ENCODE measurements at regions not wholly inside any gene's neighbourhood (a gene's known extent, or its start where the extent isn't known, plus 50 kb on each side); places are given as distances from the start of the nearest gene placed in this dataset.

GRCh38 chr4:101711590-101712260, 78.8 kb upstream of the BANK1 start:
- no peak overlapping the region for H3K27ac ChIP-seq (ENCODE audit: low read length)
- H3K79me2 ChIP-seq (replicated peaks; ENCODE audit: insufficient read depth, low read length), result no peaks in the 10 kb centered on the region
- TF ChIP-seq MXI1 (conservative IDR thresholded peaks at IDR 0.05; ENCODE audit: poor library complexity, severe bottlenecking) (no peak), RAD21 (conservative IDR thresholded peaks at IDR 0.05) (no peak), CTCF (IDR thresholded peaks at IDR 0.05; ENCODE audit: poor library complexity, severe bottlenecking) (no peak), EP300 (conservative IDR thresholded peaks at IDR 0.05; ENCODE audit: poor library complexity, severe bottlenecking) (peak; percentile 28)
- TF ChIP-seq, protein P1, sequence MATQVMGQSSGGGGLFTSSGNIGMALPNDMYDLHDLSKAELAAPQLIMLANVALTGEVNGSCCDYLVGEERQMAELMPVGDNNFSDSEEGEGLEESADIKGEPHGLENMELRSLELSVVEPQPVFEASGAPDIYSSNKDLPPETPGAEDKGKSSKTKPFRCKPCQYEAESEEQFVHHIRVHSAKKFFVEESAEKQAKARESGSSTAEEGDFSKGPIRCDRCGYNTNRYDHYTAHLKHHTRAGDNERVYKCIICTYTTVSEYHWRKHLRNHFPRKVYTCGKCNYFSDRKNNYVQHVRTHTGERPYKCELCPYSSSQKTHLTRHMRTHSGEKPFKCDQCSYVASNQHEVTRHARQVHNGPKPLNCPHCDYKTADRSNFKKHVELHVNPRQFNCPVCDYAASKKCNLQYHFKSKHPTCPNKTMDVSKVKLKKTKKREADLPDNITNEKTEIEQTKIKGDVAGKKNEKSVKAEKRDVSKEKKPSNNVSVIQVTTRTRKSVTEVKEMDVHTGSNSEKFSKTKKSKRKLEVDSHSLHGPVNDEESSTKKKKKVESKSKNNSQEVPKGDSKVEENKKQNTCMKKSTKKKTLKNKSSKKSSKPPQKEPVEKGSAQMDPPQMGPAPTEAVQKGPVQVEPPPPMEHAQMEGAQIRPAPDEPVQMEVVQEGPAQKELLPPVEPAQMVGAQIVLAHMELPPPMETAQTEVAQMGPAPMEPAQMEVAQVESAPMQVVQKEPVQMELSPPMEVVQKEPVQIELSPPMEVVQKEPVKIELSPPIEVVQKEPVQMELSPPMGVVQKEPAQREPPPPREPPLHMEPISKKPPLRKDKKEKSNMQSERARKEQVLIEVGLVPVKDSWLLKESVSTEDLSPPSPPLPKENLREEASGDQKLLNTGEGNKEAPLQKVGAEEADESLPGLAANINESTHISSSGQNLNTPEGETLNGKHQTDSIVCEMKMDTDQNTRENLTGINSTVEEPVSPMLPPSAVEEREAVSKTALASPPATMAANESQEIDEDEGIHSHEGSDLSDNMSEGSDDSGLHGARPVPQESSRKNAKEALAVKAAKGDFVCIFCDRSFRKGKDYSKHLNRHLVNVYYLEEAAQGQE (IDR thresholded peaks at IDR 0.05; ENCODE audit: borderline replicate concordance), result no peak
- H3K9me3 ChIP-seq (ENCODE audit: low read length), result peaks cover 7% of the 10 kb centered on the region
- no peak overlapping the region for H3K4me3 ChIP-seq (ENCODE audit: low read length)
- no peaks in the 10 kb centered on the region for H3K27me3 ChIP-seq (ENCODE audit: insufficient read depth, low read depth, low read length)
- no peak overlapping the region for H3K9ac ChIP-seq (ENCODE audit: low read length)
- H2AFZ ChIP-seq (ENCODE audit: low read depth, low read length), result no peak overlapping the region
- H3K4me2 ChIP-seq (ENCODE audit: low read length), result no peak overlapping the region
- no peaks in the 10 kb centered on the region for H3K9me2 ChIP-seq (ENCODE audit: insufficient read depth, low read length)
- no peaks in the 10 kb centered on the region for H4K20me1 ChIP-seq (ENCODE audit: insufficient read depth)
- peaks cover 5% of the 10 kb centered on the region for H3F3A ChIP-seq (ENCODE audit: insufficient read depth, low read length, poor library complexity, severe bottlenecking)
- no peaks in the 10 kb centered on the region for H3K36me3 ChIP-seq (ENCODE audit: insufficient read depth, low read length)

DNA sequence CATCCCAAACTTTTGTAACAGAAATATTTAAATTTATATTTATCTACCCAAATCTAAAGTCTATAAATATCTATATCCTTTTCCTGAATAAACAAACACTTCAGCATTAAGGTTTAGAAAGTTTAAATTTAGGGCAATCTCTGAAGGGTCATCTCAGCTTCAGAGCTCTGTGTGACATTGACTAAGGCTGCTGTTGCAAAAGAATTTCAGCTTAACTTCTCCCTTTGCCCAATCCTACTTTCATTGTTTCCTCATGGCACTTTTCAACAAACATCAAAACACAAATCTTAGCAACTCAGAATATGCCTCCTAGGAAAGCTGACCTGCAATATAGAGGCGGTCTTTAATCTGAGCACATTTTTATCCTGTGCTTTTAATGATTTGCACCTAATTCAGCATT, 79.7 kb upstream of the BANK1 start:
- no peaks in the 10 kb centered on the region for H3K36me3 ChIP-seq (ENCODE audit: insufficient read depth, low read length)
- no peak overlapping the region for H3K4me3 ChIP-seq (ENCODE audit: low read length)
- H3K27ac ChIP-seq (ENCODE audit: low read length), result no peak overlapping the region
- H3K9me2 ChIP-seq (ENCODE audit: insufficient read depth, low read length), result no peaks in the 10 kb centered on the region
- no peaks in the 10 kb centered on the region for H3K9me3 ChIP-seq (ENCODE audit: low read length)
- no peak overlapping the region for H2AFZ ChIP-seq (ENCODE audit: low read depth, low read length)
- H3F3A ChIP-seq (ENCODE audit: insufficient read depth, low read length, poor library complexity, severe bottlenecking), result peaks cover 5% of the 10 kb centered on the region
- no peak overlapping the region for H3K9ac ChIP-seq (ENCODE audit: low read length)
- no peaks in the 10 kb centered on the region for H3K27me3 ChIP-seq (ENCODE audit: insufficient read depth, low read depth, low read length)
- H3K79me2 ChIP-seq (replicated peaks; ENCODE audit: insufficient read depth, low read length), result no peaks in the 10 kb centered on the region
- no peaks in the 10 kb centered on the region for H4K20me1 ChIP-seq (ENCODE audit: insufficient read depth)
- TF ChIP-seq POLR2AphosphoS5 (IDR thresholded peaks at IDR 0.05) (no peak), CTCF (IDR thresholded peaks at IDR 0.05; ENCODE audit: poor library complexity, severe bottlenecking) (no peak), EP300 (conservative IDR thresholded peaks at IDR 0.05; ENCODE audit: poor library complexity, severe bottlenecking) (no peak), TAF1 (IDR thresholded peaks at IDR 0.05; ENCODE audit: low read depth) (no peak), SMC3 (conservative IDR thresholded peaks at IDR 0.05; ENCODE audit: poor library complexity) (no peak), RAD21 (conservative IDR thresholded peaks at IDR 0.05) (no peak), MXI1 (conservative IDR thresholded peaks at IDR 0.05; ENCODE audit: poor library complexity, severe bottlenecking) (no peak), EZH2 (IDR thresholded peaks at IDR 0.05; ENCODE audit: borderline replicate concordance, insufficient read depth, low read length, poor library complexity, severe bottlenecking) (no peak)
- TF ChIP-seq, protein P1 (IDR thresholded peaks at IDR 0.05; ENCODE audit: borderline replicate concordance), result no peak
- no peak overlapping the region for H3K4me2 ChIP-seq (ENCODE audit: low read length)
